Embryonic facial prominence (tissue), 1 donor: ENCODE measurements at regions not wholly inside any gene's neighbourhood (a gene's known extent, or its start where the extent isn't known, plus 50 kb on each side); places are given as distances from the start of the nearest gene placed in this dataset.

ENCODE experiments used
- DNase-seq: peaks from one replicate; pipeline ENCODE4 v3.0.0-alpha.2; 2016; ENCODE audit errors: extremely low spot score

DNA sequence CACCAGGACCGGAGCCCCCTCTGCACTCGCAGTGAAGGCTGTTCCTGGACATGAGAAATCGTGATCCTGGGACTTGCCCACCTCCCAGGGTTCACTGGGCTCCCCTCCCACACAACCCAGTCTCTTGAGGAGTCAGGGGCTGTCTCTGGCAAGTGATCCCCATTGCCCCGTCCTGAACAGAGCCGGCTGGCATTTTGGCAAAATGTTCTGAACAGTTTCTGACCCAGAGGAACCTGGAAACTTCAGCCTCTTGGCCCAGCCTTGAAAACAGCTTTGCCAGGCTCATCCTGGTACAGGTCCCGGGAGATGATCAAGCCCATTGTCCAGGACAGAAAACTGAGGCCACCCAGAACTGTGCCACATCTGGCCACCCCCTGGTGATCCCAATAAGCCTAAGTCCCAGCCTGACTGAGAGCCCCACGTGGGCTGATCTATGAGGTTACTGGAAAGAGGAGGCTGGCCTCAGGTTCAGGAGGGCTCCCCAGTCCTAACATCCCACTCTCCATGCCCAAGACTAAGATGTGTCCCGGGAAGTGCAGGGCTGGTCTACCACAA lies 115.7 kb downstream of the OAT start:
- no peak for DNase-seq

DNA sequence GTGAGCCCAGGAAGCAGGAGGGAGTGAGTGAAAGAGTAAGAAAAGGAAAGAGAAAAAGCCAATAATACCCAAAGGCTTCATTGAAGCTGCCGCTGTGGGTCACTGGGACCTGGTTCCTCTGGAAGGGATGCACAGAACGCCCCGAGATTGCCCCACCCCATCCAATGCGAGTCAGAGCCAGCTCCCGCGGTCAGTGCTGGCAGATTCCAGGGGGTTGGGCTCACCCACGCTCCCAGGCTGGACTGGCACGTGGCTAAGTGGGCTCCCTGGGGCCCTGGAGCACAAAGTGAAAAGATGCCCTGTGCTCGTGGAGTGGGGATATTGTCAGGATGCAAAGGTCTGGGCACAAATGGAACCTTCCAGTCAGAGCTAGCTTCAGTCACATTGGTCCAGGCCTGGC lies 117.0 kb downstream of the OAT start:
- no peak for DNase-seq

DNA sequence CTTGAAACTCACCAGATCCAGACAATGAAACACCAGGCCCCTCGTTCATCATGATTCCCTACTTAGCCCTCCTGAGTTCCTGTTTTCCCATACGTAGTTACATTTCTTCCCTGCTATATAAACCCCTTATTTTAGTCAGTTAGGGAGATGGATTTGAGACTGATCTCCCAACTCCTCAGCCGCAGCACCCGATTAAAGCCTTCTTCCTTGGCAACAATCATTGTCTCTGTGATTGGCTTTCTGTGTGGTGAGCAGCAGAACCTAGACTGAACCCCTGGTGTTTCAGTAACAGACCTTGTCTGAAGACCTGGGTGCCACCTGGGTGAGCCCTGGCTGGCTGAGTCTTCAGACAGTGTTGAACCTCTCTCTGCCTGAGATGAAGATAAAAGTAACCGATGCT lies 118.0 kb downstream of the OAT start:
- no peak for DNase-seq

GRCh38 chr10:124300224-124300623 lies 118.5 kb downstream of the OAT start:
- DNase-seq = no peak

- DNase-seq = no peak
Measured at GRCh38 chr10:124299696-124300095, 119.0 kb downstream of the OAT start.

DNA sequence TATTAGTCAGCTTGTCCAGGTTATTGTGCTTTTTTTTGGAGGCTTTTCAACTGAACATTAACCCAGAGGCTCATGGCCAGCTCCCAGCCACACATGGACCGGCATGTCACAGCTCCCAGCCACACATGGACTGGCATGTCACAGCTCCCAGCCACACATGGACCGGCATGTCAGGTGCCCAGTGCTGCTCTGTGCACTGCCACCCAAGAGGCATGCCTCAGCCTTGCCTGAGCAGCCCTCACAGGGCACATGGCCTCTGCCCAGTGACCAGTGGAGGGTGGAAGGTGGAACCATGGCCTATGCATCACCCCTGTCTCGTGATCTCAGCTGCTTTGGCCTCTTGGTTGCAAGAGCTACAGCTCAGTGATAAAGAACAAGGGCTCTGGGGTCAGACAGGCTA lies 119.8 kb downstream of the OAT start:
- no peak for DNase-seq

- no peak for DNase-seq
Measured at GRCh38 chr10:124296813-124297788, 121.6 kb downstream of the OAT start.

GRCh38 chr10:124296121-124296812 lies 122.5 kb downstream of the OAT start:
- DNase-seq = peak; percentile 51

DNA sequence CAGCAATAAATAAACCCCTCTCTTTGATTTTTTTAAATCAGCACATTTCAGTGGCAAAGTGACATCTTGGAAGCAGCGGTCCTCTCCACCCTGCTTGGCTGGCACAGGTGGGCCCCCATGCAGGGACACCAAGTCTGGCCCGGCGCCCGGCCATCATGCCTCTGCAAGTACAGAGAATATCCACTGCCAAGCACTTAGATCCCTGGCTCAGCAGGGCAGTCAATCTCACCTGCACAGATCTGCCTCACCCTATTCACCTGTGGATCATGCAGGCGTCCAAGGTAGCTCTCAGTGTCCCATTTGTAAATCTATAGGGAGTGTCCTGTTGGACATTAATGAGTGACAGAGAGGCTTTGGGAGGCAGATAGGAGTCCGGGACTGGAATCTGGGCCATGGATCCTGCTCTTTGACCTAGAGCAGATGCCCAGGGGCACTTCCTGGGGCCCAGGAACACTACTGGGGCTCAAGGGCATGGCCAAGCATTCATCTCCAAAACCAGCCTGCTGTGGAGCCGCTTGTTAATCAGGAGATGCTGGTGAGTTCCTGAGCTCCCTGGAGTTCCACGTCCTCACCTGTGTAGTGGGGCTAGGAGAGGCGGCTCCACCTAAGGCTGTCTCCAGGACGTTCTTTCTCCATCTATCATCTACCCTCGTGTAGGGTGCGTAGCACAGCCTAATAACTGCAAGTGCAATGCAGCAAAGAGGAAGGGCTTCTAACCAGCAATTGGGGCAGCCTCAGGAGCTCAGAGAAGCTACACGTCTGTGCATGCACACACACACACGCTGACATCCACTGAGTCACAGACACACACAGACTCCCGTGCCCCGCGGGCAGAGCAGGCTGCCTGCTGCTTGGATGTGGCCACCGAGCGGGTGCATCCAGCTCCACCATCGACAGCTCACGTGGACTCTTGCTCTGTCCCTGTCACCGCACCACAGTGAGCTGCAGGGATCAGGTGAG lies 123.6 kb downstream of the OAT start:
- DNase-seq = no peak

DNA sequence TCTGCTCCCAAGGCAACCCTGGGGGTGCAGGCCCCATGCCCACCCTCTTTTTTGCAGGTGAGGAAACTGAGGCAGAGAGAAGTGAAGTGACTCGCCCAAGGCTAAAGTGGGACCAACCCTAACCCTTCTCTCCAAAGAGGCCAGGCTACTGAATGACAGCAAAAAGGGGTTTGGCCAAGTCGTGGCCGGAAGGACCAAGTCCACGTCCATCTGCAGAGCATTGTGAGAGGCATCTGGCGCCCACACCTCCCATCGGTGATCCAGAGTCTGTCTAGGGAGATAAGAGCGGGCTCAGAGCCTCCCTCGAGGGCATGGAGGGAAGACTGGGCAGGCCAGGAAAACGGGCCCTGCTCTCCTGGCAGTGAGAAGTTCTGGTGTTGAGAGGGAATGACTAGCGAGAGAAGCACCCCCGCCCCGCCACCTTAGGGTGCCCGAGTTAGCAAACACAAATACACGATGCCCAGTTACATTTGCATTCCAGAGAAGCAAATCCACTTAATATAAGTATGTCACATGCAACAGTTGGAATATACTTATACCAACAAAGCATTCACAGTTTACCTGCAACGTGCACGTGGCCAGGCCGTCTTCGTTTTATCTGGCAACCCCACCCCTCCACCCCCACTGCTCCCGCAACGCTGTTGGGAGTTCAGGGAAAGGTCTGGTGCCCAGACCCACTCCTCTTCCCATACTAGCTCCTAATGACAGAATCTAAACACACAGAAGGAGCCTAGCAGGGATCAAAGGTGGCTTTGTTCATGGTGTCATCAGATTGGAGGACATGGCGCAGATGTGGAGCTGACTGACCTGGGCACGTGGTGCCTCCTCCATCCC lies 124.9 kb downstream of the OAT start:
- DNase-seq = no peak

- DNase-seq = no peak
Measured at GRCh38 chr10:124292911-124293615, 125.7 kb downstream of the OAT start.

GRCh38 chr10:124291001-124291701 lies 127.6 kb downstream of the OAT start:
- no peak for DNase-seq

DNA sequence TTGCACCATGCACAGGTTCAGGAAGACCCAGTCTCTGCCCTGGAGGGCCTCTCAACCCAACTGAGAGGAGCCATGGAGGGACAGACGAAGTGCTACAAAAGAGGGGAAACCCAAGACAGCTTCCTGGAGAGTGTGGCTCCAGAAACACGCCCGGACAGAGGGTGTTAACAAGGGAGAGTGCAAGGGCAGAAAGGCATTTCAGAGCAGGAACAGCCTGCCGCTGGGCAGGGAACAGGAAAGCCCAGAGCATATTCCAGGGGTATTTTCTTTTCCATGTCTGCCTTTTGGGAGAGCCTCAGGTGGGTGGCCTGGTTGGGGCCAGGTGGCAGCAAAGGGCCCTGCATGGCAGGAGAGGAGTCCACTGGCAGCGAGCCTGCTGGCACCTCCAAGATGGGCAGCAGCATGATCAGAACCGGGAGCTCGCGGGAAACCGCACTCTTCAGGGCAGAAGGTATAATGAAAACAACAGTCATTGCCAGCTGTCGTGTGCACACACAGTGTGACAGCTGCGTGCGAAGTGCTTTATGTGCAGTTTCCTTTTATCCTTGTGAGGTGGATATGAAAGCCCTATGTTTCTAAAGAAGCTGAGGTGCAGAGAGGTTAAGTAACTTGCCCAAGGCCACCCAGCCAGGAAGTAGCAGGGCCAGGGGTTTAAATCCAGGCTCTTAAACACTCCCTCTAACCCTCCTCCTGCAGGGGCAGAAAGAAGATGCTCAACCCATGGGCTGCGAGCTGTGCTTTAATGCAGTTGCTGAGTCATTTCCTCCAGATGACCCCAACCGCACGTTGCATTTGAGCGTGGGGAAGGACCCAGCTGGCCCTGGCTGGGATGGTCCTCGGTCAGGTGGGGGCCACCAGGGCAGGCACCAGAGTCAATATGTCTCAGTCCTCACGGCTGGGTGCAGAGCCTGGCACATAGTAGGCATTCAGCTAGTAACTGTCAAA lies 128.6 kb downstream of the OAT start:
- DNase-seq = no peak

- no peak for DNase-seq
Measured at GRCh38 chr10:124288928-124289850, 129.5 kb downstream of the OAT start.

DNA sequence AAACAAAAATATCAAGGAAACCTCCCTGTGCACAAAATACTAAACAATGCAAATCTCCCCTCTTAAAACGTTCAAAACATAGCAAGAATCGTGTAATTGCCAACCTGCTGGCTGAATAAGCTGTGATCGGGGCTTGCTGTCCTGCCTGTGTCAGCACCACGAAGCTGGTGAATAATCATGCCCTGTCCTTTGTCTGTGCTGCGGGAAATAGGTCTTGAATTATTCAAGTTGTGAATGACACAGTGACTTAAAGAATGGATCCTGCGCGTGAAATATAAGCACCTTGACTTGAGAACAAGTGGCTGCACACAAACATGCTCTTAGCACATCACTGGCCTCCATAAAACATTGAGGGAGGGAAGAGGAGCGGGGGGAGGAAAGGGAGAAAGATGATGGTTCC lies 130.2 kb downstream of the OAT start:
- no peak for DNase-seq

DNA sequence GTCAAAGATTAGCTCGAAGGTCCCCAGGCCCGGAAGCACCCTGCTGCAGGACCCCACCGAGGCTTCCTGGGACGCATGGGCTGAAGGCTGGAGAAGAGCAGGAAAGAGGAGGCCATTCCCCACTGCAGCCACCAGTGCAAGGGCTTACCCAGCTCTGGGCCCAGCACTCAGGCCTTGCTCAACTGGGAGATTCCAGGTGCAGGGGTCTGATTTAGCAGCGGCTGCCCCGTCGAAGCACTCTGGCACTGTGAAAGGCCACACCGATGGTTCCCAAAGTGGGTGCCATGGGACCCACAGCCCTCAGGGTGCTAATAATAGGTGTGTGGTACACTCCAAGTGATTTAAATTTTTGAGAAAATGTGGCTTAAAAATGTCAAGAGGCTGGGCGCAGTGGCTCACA lies 130.9 kb downstream of the OAT start:
- DNase-seq = no peak

- DNase-seq = no peak
Measured at GRCh38 chr10:124287071-124287685, 131.5 kb downstream of the OAT start.
